ENCODE measurements at regions not wholly inside any gene's neighbourhood (a gene's known extent, or its start where the extent isn't known, plus 50 kb on each side); places are given as distances from the start of the nearest gene placed in this dataset.

- Histone ChIP-seq H4K20me1 (ENCODE audit: control insufficient read depth, extremely low read depth, insufficient read depth, low read length) (no peaks in the 10 kb centered on the region), H3K79me2 (ENCODE audit: control insufficient read depth, insufficient read depth, low read length) (no peaks in the 10 kb centered on the region), H3K9ac (ENCODE audit: insufficient read depth, low read length) (no peak overlapping the region), H3K4me3 (replicated peaks in 1 of 4; ENCODE audit: control extremely low read depth in 1 of 4, insufficient read depth in 1 of 4, low read depth in 3 of 4, low read length in 4 of 4) (no peak overlapping the region), H3K36me3 (ENCODE audit: control insufficient read depth, insufficient read depth, low read length) (no peaks in the 10 kb centered on the region), H3K9me3 (ENCODE audit: control insufficient read depth, insufficient read depth, low read depth, low read length) (no peaks in the 10 kb centered on the region), H2AFZ (ENCODE audit: low read length) (no peak overlapping the region), H3K27ac (ENCODE audit: insufficient read depth, low read length) (no peak overlapping the region), H3K4me2 (ENCODE audit: extremely low read depth, insufficient read depth, low read length) (no peak overlapping the region), H3K27me3 (ENCODE audit: control insufficient read depth, insufficient read depth, low read length) (peaks cover 2% of the 10 kb centered on the region), H3K4me1 (ENCODE audit: control insufficient read depth, extremely low read depth, insufficient read depth, low read length) (no peaks in the 10 kb centered on the region)
- TF ChIP-seq, protein P1, sequence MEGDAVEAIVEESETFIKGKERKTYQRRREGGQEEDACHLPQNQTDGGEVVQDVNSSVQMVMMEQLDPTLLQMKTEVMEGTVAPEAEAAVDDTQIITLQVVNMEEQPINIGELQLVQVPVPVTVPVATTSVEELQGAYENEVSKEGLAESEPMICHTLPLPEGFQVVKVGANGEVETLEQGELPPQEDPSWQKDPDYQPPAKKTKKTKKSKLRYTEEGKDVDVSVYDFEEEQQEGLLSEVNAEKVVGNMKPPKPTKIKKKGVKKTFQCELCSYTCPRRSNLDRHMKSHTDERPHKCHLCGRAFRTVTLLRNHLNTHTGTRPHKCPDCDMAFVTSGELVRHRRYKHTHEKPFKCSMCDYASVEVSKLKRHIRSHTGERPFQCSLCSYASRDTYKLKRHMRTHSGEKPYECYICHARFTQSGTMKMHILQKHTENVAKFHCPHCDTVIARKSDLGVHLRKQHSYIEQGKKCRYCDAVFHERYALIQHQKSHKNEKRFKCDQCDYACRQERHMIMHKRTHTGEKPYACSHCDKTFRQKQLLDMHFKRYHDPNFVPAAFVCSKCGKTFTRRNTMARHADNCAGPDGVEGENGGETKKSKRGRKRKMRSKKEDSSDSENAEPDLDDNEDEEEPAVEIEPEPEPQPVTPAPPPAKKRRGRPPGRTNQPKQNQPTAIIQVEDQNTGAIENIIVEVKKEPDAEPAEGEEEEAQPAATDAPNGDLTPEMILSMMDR (conservative IDR thresholded peaks at IDR 0.05 in 1 of 2, IDR thresholded peaks at IDR 0.05 in 1 of 2; ENCODE audit: low read depth in 1 of 2, low read length in 2 of 2): no peak
- no peak for TF ChIP-seq EZH2 (IDR thresholded peaks at IDR 0.05; ENCODE audit: low read length, missing control alignments)
- no peak for DNase-seq (ENCODE audit: low read depth in 2 of 2)
These were observed 57.8 kb upstream of the ITM2B start for GRCh38 chr13:48175185-48175584.

GRCh38 chr13:48167866-48168265 is 65.1 kb upstream of the ITM2B start:
- Histone ChIP-seq H3K79me2 (ENCODE audit: control insufficient read depth, insufficient read depth, low read length) (no peaks in the 10 kb centered on the region), H3K27me3 (ENCODE audit: control insufficient read depth, insufficient read depth, low read length) (peaks cover 9% of the 10 kb centered on the region), H3K27ac (ENCODE audit: insufficient read depth, low read length) (no peak overlapping the region), H3K36me3 (ENCODE audit: control insufficient read depth, insufficient read depth, low read length) (no peaks in the 10 kb centered on the region), H3K4me2 (ENCODE audit: extremely low read depth, insufficient read depth, low read length) (no peak overlapping the region), H3K4me1 (ENCODE audit: control insufficient read depth, extremely low read depth, insufficient read depth, low read length) (no peaks in the 10 kb centered on the region), H3K4me3 (replicated peaks in 1 of 4; ENCODE audit: control extremely low read depth in 1 of 4, insufficient read depth in 1 of 4, low read depth in 3 of 4, low read length in 4 of 4) (no peak overlapping the region), H3K9me3 (ENCODE audit: control insufficient read depth, insufficient read depth, low read depth, low read length) (no peaks in the 10 kb centered on the region), H4K20me1 (ENCODE audit: control insufficient read depth, extremely low read depth, insufficient read depth, low read length) (no peaks in the 10 kb centered on the region), H2AFZ (ENCODE audit: low read length) (no peak overlapping the region), H3K9ac (ENCODE audit: insufficient read depth, low read length) (no peak overlapping the region)
- TF ChIP-seq EZH2 (IDR thresholded peaks at IDR 0.05; ENCODE audit: low read length, missing control alignments): no peak
- TF ChIP-seq, protein P1 (conservative IDR thresholded peaks at IDR 0.05 in 1 of 2, IDR thresholded peaks at IDR 0.05 in 1 of 2; ENCODE audit: low read depth in 1 of 2, low read length in 2 of 2): no peak
- DNase-seq (ENCODE audit: low read depth in 2 of 2): no peak

- H3K4me2 ChIP-seq (ENCODE audit: extremely low read depth, insufficient read depth, low read length): no peak overlapping the region
- H4K20me1 ChIP-seq (ENCODE audit: control insufficient read depth, extremely low read depth, insufficient read depth, low read length): no peaks in the 10 kb centered on the region
- no peak overlapping the region for H3K4me3 ChIP-seq (replicated peaks in 1 of 4; ENCODE audit: control extremely low read depth in 1 of 4, insufficient read depth in 1 of 4, low read depth in 3 of 4, low read length in 4 of 4)
- H3K9ac ChIP-seq (ENCODE audit: insufficient read depth, low read length): no peak overlapping the region
- H3K27me3 ChIP-seq (ENCODE audit: control insufficient read depth, insufficient read depth, low read length): peaks cover 9% of the 10 kb centered on the region
- H3K27ac ChIP-seq (ENCODE audit: insufficient read depth, low read length): no peak overlapping the region
- H3K36me3 ChIP-seq (ENCODE audit: control insufficient read depth, insufficient read depth, low read length): no peaks in the 10 kb centered on the region
- no peaks in the 10 kb centered on the region for H3K4me1 ChIP-seq (ENCODE audit: control insufficient read depth, extremely low read depth, insufficient read depth, low read length)
- TF ChIP-seq, protein P1 (conservative IDR thresholded peaks at IDR 0.05 in 1 of 2, IDR thresholded peaks at IDR 0.05 in 1 of 2; ENCODE audit: low read depth in 1 of 2, low read length in 2 of 2): no peak
- TF ChIP-seq EZH2 (IDR thresholded peaks at IDR 0.05; ENCODE audit: low read length, missing control alignments): no peak
- DNase-seq (ENCODE audit: low read depth in 2 of 2): no peak
- H3K9me3 ChIP-seq (ENCODE audit: control insufficient read depth, insufficient read depth, low read depth, low read length): no peaks in the 10 kb centered on the region
- no peaks in the 10 kb centered on the region for H3K79me2 ChIP-seq (ENCODE audit: control insufficient read depth, insufficient read depth, low read length)
- H2AFZ ChIP-seq (ENCODE audit: low read length): no peak overlapping the region
These were observed 67.3 kb upstream of the ITM2B start for GRCh38 chr13:48165727-48166126.

Measured in fibroblast of lung (primary cell).